ENCODE measurements at regions not wholly inside any gene's neighbourhood (a gene's known extent, or its start where the extent isn't known, plus 50 kb on each side); places are given as distances from the start of the nearest gene placed in this dataset.

- DNase-seq (ENCODE audit: low read depth in 1 of 2, low spot score in 1 of 2) (no peak), ATAC-seq (no peak), FAIRE-seq (no peak)
- Histone ChIP-seq H3K9me3 (no peaks in the 10 kb centered on the region), H3K27ac (no peak overlapping the region), H3K4me1 (no peaks in the 10 kb centered on the region), H3K4me3 (no peak overlapping the region), H3K4me2 (no peak overlapping the region)
- TF ChIP-seq, protein P1, sequence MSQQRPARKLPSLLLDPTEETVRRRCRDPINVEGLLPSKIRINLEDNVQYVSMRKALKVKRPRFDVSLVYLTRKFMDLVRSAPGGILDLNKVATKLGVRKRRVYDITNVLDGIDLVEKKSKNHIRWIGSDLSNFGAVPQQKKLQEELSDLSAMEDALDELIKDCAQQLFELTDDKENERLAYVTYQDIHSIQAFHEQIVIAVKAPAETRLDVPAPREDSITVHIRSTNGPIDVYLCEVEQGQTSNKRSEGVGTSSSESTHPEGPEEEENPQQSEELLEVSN (IDR thresholded peaks at IDR 0.05; ENCODE audit: borderline replicate concordance, low read depth) = no peak
- TF ChIP-seq CHD2 (IDR thresholded peaks at IDR 0.05; ENCODE audit: low read length, partially characterized antibody) = no peak
- TF ChIP-seq HMGXB4 (CRISPR knock-in tag; IDR thresholded peaks at IDR 0.05; ENCODE audit: borderline replicate concordance) = no peak
- TF ChIP-seq, protein P2, sequence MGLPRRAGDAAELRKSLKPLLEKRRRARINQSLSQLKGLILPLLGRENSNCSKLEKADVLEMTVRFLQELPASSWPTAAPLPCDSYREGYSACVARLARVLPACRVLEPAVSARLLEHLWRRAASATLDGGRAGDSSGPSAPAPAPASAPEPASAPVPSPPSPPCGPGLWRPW (IDR thresholded peaks at IDR 0.05) = no peak
- TF ChIP-seq RARB (CRISPR knock-in tag; IDR thresholded peaks at IDR 0.05) = no peak
- no peak for TF ChIP-seq RCOR1 (IDR thresholded peaks at IDR 0.05; ENCODE audit: low read depth, low read length)
- no peak for TF ChIP-seq RNF2 (IDR thresholded peaks at IDR 0.05; ENCODE audit: borderline replicate concordance, low read depth)
- no peak for TF ChIP-seq HOXB5 (CRISPR knock-in tag; IDR thresholded peaks at IDR 0.05)
- no peak for TF ChIP-seq MAZ (IDR thresholded peaks at IDR 0.05; ENCODE audit: borderline replicate concordance, low read depth, low read length)
- TF ChIP-seq FOXS1 (CRISPR knock-in tag; IDR thresholded peaks at IDR 0.05) = no peak
- TF ChIP-seq SREBF2 (IDR thresholded peaks at IDR 0.05) = no peak
- TF ChIP-seq EP300 (IDR thresholded peaks at IDR 0.05) = no peak
- CTCF ChIA-PET = interaction anchor here (1.4 kb wide), 1 partner anchor 8 kb away, joined by 4 read pairs; no protein-coding TSS in a partner anchor
- WGBS (ENCODE audit: missing lambda C conversion rate) = 57% methylated on average over 2 of the region's 2 CpGs
- POLR2A ChIA-PET = no interaction called here
Measured at GRCh38 chr4:104868958-104869357, 277.7 kb upstream of the TET2 start.

DNA sequence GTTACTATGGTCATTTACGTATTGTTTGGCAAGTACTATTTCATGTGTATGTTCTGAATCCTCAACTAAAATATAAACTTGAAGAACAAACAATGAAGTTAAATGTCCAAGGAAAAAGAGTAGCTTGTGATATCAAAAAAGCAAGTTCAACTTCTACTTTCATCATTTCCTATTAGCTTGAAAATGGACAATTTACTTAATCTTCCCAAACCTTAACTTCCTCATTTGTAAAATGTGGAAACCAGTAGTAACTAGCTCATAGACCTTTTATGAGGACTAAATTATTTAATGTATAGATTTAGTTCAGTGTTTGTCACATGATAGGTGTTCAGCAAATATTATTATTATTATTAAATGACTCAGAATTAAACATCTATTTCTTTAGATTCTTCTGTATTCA lies 276.8 kb upstream of the TET2 start:
- no peak for DNase-seq (ENCODE audit: low read depth in 1 of 2, low spot score in 1 of 2)
- WGBS (ENCODE audit: missing lambda C conversion rate) = 47% methylated on average over 1 of the region's 1 CpG
- H3K4me3 ChIP-seq = no peak overlapping the region
- H3K4me1 ChIP-seq = no peaks in the 10 kb centered on the region
- H3K9me3 ChIP-seq = no peaks in the 10 kb centered on the region
- no peak overlapping the region for H3K27ac ChIP-seq
- ATAC-seq = no peak
- ChIA-PET CTCF (interaction anchor here (1.4 kb wide), 1 partner anchor 9 kb away, joined by 4 read pairs; no protein-coding TSS in a partner anchor), POLR2A (no interaction called here)
- no peak for FAIRE-seq
- no peak for TF ChIP-seq CBX8 (IDR thresholded peaks at IDR 0.05)
- no peak overlapping the region for H3K4me2 ChIP-seq

DNA sequence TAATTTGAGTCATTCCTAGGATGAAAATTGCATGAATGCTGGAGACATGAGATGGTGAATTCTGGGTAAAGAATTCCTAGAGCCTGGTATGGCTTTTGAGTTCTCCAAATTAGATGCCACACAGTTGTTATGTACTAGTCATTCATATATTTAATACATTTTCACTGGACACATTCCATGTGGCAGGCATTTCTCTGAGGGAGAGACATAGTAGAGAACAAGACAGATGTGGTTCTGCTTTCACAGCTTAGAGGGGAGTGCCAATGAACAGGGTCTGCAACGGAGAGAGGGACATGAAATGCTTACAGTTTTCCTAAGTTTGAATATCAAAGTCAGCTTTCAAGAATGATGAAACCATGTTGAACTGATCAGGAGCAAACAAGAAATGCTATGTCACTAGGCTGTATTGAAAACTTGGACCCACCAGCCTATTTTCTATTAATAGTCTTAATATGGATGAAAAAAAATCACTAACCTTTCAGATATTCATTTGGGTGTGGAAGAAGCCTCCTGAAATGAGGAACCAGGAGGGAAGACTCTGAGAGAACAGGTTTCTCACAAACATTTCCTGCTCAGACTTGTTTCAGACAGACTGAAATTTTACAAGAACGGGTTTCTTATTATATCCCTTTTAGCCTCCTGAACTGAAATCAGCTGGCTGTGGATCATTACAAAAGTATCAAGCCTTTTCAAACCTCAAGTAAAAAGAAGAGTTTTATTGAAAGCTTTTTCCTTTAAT lies 276.0 kb upstream of the TET2 start:
- ATAC-seq = no peak
- CTCF ChIA-PET = no interaction called here
- FAIRE-seq = no peak
- Histone ChIP-seq H3K9me3 (no peaks in the 10 kb centered on the region), H3K4me1 (no peaks in the 10 kb centered on the region), H3K4me3 (no peak overlapping the region), H3K4me2 (no peak overlapping the region), H3K27ac (no peak overlapping the region)
- DNase-seq (ENCODE audit: low read depth in 1 of 2, low spot score in 1 of 2) = no peak
- 7% methylated on average over 2 of the region's 2 CpGs for WGBS (ENCODE audit: missing lambda C conversion rate)
- POLR2A ChIA-PET = no interaction called here
- TF ChIP-seq EP300 (IDR thresholded peaks at IDR 0.05) (no peak), RNF2 (IDR thresholded peaks at IDR 0.05; ENCODE audit: borderline replicate concordance, low read depth) (no peak), HOXB13 (CRISPR knock-in tag; IDR thresholded peaks at IDR 0.05; ENCODE audit: low read depth) (no peak), ZFP36 (IDR thresholded peaks at IDR 0.05; ENCODE audit: borderline replicate concordance, partially characterized antibody) (no peak), MAX (IDR thresholded peaks at IDR 0.05) (no peak), HMGXB4 (CRISPR knock-in tag; IDR thresholded peaks at IDR 0.05; ENCODE audit: borderline replicate concordance) (no peak), SREBF2 (IDR thresholded peaks at IDR 0.05) (no peak), JUN (IDR thresholded peaks at IDR 0.05) (no peak), RARB (CRISPR knock-in tag; IDR thresholded peaks at IDR 0.05) (no peak), CHD2 (IDR thresholded peaks at IDR 0.05; ENCODE audit: low read length, partially characterized antibody) (no peak), POLR2AphosphoS2 (conservative IDR thresholded peaks at IDR 0.05; ENCODE audit: low read length) (no peak), CBX8 (IDR thresholded peaks at IDR 0.05) (no peak), ATOH8 (CRISPR knock-in tag; IDR thresholded peaks at IDR 0.05; ENCODE audit: low read depth) (no peak), ZC3H11A (IDR thresholded peaks at IDR 0.05) (no peak), RCOR1 (IDR thresholded peaks at IDR 0.05; ENCODE audit: low read depth, low read length) (no peak), RAD21 (conservative IDR thresholded peaks at IDR 0.05 in 1 of 2, IDR thresholded peaks at IDR 0.05 in 1 of 2) (no peak)
- TF ChIP-seq, protein P3, sequence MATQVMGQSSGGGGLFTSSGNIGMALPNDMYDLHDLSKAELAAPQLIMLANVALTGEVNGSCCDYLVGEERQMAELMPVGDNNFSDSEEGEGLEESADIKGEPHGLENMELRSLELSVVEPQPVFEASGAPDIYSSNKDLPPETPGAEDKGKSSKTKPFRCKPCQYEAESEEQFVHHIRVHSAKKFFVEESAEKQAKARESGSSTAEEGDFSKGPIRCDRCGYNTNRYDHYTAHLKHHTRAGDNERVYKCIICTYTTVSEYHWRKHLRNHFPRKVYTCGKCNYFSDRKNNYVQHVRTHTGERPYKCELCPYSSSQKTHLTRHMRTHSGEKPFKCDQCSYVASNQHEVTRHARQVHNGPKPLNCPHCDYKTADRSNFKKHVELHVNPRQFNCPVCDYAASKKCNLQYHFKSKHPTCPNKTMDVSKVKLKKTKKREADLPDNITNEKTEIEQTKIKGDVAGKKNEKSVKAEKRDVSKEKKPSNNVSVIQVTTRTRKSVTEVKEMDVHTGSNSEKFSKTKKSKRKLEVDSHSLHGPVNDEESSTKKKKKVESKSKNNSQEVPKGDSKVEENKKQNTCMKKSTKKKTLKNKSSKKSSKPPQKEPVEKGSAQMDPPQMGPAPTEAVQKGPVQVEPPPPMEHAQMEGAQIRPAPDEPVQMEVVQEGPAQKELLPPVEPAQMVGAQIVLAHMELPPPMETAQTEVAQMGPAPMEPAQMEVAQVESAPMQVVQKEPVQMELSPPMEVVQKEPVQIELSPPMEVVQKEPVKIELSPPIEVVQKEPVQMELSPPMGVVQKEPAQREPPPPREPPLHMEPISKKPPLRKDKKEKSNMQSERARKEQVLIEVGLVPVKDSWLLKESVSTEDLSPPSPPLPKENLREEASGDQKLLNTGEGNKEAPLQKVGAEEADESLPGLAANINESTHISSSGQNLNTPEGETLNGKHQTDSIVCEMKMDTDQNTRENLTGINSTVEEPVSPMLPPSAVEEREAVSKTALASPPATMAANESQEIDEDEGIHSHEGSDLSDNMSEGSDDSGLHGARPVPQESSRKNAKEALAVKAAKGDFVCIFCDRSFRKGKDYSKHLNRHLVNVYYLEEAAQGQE (IDR thresholded peaks at IDR 0.05) = no peak

Data from A549 (cell line).